ENCODE measurements at regions not wholly inside any gene's neighbourhood (a gene's known extent, or its start where the extent isn't known, plus 50 kb on each side); places are given as distances from the start of the nearest gene placed in this dataset.

DNA sequence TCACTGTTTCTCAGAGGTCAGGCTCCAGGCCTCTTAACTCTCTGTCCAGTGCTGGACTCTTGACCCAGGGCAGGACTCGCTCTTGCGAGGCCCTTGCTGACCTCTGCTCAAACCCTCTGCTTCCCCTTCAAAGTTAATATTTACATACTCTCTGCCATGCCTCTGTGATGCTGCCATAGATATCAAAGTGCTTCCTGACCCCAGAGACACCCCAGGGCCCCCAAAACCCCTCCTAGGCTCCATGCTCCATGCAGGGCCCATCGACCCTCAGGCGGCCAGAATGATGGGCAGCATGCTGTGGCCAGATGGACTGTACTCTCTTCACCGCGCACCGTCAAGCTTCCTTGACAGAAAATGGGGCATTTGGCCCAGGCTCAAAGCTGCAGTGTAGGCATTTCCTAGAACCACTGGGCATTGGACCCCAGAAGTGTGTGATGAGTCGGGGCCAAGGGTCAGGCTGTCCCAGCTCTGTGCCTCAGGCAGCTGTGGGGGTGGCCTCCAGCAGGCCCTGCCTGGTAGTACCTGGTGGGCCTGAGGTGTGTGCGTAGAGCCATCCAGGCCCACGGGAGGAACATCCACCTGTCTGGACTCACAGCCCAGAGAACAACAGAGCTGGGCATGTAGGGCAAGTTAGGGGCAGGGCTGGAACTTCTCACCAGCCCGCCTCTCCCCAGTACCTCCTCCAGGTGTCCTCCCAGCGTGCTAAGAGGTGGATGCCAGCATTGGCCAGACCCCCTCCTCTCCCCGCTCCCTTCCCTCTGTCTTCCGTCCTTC is 142.8 kb downstream of the VEGFA start:
- in situ Hi-C loops (cut with MboI; ENCODE audit: low sequenced_read_pairs), result no loop called here

DNA sequence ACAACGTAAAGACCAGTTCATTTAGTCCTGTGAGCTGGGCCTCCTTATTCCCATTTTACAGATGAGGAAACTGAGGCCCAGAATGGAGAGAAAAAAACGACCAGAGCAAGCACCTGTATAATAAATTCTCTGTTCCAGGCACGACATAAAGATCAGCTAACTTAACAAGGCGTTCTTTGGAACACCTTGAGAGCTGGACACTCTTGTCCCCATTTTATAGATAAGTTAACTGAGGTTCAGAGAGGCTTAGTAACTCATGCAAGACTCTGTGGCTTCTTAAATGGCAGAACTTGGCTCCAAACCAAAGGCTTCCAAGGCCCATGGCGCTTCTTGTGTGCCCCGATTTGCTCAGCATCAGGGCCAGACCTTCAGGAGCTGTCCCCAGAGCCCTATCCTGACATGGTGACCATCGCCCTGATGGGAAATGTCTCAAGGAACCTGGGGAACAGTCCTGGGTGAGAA is 142.1 kb downstream of the VEGFA start:
- in situ Hi-C loops (cut with MboI; ENCODE audit: low sequenced_read_pairs), result no loop called here

DNA sequence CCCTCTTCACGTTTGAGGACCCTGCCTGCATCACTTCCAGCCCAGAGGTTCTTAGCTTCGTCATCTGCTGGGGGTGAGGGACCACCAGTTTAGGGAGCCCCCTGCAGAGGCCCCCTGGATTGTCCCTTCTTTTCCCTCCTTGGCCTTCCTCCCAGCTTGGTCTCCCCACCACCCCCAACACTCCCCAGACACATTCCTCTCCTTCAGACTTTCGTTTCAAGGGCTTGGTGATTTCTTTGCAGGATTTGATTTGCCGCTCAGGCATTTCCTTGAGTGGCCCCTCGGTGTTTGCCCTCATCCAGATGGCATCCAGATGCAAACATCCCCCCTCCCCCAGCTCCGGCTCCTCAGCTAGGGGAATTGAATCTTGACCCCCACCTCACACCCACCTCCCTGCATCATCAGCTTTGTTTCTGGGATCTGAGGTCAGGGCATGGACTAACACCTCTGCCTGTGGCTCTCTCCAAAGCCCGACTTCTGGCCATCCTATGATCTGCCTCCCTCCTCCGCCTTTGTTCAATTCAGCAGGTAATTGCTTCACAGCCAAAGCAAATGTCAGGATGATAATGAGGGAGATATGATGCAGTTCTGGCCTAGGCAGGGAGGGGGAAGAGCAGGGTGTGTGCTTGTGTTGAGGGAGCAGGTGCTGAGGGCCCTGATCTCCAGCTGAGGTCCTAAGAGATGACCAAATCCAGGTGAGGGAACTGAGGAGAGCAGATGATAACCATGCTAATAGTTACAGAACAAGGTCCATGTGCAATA is 141.5 kb downstream of the VEGFA start:
- in situ Hi-C loops (cut with MboI; ENCODE audit: low sequenced_read_pairs), result no loop called here

DNA sequence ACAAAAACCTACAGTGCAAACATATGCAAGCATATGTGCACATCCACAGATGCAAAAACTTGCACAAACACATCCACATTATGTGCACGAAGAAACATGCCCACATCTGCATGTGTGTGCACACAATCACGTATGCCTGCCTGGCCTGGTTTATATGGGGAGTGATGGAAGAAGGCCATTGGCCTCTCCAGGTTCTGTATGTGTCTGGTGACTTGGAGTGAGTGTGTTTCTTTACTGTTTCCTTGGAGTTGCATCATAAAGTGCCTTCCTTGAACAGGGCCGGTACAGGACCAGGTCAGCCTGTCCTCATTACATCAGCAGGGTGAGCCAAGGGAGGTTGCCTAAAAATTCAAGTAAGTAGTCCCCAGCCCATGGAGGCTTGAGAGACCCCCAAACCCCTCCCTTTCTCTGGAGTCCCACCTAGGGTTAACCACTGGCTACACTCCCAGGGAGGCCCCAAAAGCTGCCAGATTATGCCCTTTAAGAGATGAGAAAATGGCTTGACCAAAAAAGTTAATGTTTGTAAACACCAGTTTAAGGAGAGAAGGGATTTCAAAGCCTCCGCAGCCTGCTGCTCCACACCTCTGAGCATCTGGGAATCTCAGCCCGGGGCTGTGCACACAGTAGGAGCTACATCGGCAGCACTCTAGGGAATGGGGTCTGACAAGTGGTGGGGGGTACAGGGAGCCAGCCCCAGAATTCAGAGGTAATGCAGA is 140.8 kb downstream of the VEGFA start:
- in situ Hi-C loops (cut with MboI; ENCODE audit: low sequenced_read_pairs), result no loop called here

DNA sequence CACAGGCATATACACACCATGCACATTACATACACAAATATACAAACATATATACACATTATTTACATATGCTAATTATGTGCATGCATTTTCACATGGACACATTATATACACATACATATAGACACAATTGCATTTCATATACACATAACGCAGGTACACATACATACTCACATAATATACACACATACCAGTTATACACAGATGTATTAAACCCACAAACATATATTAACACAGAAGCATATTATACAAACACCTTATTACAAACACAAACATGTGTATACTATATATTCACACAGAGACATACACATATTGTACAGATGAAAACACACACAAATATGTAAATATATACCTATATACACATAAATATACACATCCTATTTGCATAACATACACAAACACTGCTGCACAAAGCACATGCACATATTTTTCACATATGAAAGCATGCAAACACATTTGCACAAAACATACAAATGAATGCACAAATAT is 140.2 kb downstream of the VEGFA start:
- in situ Hi-C loops (cut with MboI; ENCODE audit: low sequenced_read_pairs), result no loop called here

DNA sequence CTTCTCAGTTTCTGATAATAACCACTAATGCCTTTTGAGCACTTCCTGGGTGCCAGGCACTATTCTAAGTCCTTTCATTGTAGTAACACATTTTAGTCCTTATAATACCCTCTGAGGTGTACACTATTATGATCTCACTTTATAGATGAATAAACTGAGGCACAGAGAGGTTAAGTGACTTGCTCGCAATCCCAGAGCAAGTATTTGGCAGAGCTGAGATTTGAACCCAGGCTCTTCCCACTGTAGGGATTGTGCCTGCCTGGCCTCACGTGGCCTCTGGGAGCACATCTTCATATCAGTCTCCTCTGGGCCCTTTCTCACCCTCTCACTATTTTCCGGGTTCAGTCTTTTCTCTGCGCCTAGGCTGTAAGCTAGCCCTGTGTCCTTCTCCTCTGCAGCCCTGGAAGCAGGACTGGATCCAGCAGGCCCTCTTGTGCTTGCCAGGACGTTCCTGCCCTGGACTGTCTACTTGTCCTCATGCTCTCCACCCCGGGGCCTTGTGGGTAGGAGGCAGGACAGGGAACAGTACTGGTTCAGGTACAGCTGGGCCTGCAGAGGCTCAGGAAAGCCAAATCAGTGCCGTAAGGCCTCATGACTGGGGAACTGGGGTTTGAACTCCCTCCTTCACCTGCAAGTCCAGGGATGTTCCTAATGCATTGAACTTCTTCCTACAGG is 139.6 kb downstream of the VEGFA start:
- in situ Hi-C loops (cut with MboI; ENCODE audit: low sequenced_read_pairs), result no loop called here

DNA sequence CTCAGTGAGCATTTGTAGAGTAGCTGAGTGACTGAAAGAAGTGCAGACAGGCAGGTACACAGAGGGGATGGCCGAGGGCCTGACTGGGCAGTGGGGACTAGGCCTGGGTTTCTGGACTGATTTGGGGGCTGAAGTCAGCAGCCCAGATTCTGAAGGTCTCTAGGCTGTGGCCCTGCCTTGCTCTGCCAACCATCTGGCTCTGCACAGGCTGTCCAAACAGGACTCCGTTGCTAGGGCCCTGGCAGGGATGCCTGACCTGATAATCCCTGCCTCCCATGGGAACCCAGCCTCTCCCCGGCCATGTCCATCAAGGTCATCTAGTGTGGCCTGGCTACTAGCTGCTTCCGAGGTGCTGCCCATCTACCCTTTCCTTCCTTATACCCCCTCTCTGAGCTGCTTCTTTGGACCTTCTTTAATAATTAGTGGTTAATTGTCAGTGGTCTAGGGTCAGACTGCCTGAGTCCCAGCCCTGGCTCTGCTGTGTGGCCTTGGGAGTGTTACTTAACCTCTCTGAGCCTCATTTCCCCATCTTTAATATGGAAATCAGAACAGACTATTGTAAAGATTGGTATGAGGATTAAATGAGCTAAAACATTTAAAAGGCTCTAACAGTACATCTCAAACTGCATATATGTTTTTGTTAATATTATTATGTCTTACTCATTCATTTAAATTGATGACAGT is 137.9 kb downstream of the VEGFA start:
- in situ Hi-C loops (cut with MboI; ENCODE audit: low sequenced_read_pairs), result no loop called here

DNA sequence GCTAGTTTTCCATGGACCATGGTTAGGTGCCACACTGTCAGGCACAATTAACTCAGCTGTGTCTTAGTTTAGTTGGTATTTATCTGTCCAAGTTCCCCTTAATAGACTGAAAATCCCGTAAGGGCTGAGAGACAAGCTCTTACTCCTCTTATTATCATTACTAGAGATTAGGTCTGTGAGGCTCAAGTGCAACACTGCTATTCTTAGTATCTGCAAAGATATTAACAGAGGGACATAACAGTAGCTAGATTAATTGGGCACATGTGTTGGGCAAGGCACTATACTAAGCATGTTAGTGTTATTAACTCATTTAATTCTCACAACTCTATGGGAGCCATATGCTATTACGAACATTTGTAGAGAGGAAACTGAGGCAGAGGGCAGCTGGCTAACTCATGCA is 137.3 kb downstream of the VEGFA start:
- in situ Hi-C loops (cut with MboI; ENCODE audit: low sequenced_read_pairs), result no loop called here

DNA sequence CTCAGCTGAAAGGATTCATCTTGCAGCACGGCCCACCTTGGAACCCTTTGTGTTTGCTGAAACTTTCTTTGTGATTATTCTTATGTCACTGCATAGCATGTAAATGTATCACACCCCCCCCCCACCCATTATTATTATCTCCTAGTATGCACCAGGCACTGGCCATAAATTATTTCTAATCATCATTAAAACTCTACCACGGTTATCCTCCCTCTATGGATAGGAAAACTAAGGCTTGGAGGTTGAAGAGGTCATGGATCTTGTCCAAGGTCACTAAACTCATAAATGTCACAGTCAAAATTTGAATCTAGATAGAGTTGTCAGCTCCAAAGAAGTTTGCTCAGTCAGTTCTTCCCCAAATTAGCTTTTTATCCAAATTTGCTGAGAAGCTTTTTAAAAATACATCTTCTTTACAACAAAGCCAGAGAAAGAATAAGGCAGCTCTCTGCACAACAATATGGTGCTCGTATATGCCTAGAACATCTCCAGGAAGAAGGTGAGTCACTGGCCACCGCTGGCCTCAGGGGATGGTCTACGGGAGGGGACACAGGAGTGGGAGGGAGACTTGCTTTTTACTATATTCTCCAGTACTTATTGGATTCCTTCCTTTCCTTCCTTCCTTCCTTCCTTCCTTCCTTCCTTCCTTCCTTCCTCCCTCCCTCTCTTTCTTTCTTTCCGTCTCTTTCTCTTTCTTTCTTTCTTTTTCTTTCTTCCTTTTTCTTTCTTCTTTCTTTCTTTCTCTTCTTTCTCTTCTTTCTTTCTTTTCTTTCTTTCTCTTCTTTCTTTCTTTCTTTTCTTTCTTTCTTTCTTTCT is 134.5 kb downstream of the VEGFA start:
- in situ Hi-C loops (cut with MboI; ENCODE audit: low sequenced_read_pairs), result no loop called here

DNA sequence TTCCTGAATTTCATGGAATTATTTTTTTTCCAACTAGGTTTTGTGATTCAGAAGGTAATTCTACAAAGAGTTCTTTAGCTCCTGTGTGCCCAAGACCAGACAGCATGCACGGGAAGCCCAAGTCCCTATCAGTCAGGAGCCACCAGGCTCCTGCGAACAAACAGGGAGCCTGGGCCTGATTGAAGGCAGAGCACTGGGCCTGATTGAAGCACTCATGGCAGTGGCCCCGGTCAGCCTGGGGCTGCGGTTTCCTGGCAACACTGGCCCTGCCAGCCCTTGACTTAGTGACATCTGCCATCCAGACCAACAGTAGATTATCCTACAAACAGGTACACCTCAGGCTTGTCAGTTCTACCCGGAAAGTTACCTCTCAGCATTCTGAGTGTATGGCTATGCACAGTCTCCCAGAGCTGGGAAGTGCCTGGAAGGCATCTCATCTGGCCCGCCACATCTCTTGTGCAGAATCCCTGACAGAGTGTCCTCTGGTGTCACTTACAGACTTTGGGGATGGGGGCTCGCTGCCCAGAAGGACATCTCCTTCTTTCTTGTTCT is 133.8 kb downstream of the VEGFA start:
- in situ Hi-C loops (cut with MboI; ENCODE audit: low sequenced_read_pairs), result no loop called here

DNA sequence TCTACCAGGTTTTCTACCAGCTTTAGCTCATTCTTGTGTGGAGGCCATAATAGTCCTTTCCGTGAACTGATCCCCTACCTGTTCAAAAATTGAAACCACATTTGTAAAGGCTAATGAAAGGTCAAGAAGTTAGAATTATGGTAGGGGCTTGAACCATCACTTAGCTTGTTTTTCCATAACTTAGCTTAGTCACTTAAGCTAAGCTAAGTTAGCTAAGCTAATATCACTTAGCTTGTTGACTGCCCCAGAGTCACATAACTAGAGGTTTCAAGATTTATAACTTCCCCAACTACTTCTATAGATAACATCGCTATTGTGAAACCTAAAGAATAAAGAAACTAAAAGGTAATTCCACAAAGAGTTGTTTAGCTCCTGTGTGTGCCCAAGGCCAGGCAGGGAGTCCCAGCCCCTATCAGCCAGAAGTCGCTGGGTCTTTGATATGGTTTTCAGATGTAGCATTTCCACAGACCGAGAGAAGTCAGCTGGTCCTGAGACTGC is 131.8 kb downstream of the VEGFA start:
- in situ Hi-C loops (cut with MboI; ENCODE audit: low sequenced_read_pairs), result no loop called here

DNA sequence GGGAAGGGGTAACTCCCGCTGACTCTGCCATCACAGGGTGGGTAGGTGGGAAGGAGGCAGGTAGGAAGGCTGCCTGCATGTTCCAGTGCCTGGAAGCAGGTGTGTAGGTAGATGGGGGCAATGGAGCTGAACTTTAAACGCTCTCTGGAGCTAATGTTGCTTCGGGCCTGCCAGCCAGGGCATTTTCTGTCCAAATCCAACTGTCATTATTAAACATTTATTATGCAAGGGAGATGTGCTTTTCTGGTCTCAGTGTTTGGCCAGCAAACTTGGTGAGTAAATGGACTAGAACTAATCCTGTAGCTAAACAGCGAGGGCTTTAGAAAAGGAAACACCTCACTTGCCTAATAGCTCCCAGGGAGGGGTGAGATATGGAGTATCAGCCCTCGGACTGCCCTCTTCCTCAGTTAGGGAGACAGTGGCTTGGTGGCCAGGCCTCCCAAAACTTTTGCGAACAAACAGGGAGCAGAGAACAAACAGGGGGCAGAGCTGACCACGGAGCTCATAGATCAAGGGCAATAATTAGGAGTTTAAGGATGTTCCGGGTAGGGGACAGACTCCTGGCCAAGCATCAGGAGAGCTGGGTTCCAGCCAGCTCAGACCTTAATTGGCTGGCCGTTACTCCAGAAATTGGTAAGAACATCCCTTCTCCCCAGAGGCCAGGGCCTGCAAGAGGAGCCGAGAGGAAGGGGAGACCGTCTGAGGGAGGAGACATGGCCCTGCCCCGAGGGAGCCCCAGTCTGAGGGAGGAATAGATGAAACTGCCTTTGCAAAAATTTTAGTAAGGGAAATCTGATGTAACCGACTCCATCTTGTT is 131.1 kb downstream of the VEGFA start:
- in situ Hi-C loops (cut with MboI; ENCODE audit: low sequenced_read_pairs), result no loop called here

DNA sequence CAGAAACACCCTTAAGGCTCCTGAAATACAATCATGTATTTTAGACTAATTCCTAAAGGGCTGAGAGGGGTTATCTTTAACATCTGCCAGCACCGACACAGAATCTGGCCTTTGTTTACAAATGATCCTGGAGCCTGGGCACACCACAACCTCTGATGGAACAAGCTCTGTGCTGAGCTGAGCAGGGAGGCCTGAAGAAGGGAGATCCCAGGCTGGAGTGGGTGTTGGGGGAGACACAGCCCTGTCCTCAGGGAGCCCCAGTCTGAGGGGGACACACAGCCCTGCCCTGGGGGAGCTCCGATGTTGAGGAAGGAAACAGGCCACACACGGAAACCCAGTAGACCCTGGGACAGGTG is 130.5 kb downstream of the VEGFA start:
- in situ Hi-C loops (cut with MboI; ENCODE audit: low sequenced_read_pairs), result no loop called here

DNA sequence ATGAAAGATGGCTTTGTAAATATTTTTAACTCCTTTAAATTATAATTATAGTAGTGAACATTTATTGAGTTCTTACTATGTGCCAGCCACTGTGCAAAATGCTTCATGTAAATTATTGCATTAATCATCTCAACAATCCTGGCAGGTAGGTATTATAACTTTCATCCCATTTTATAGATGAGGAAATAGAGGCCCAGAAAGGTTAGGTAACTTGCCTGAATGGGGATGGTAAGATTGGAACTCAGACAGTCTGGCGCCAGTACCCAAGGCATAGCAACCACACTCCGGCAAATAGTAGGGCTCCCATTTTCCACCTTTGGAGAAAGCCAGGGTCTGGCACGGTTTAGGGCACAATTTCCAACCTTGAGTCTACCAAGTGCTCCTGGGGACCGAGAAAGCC is 129.8 kb downstream of the VEGFA start:
- in situ Hi-C loops (cut with MboI; ENCODE audit: low sequenced_read_pairs), result no loop called here

DNA sequence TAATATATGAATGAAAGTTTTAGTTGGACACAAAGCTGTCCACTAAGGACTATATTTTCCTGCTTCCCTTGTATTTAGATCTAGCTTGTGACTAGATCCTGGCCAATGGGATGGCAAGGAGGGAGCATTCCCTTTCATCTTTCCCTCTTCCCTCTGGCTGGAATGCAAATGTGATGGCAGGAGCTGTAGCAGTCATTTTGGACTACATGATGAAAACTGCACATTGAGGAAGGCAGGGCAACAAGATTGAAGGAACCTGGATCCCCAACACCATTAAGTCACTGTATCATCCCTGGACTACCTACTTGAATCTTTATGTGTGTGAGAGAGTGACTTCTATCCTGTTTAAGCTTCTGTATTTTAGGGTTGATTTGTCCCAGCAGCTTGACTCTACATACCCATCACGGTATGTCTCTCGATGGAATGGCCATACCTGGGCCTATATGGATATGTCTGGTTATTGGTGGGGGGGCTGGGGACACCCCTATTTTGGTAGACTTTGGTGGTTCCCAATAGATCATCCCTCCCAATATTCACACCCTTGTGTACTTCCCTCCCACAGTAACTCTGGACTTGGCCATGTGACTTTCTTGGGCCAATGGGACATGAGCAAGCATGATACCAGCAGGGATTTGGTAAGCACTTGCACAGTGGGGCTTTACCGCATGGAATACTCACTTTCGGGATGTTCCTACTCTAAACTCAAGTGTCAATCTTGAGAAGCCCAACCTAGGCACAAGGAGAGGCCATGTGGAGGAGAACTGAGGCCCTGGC is 128.5 kb downstream of the VEGFA start:
- in situ Hi-C loops (cut with MboI; ENCODE audit: low sequenced_read_pairs), result no loop called here

DNA sequence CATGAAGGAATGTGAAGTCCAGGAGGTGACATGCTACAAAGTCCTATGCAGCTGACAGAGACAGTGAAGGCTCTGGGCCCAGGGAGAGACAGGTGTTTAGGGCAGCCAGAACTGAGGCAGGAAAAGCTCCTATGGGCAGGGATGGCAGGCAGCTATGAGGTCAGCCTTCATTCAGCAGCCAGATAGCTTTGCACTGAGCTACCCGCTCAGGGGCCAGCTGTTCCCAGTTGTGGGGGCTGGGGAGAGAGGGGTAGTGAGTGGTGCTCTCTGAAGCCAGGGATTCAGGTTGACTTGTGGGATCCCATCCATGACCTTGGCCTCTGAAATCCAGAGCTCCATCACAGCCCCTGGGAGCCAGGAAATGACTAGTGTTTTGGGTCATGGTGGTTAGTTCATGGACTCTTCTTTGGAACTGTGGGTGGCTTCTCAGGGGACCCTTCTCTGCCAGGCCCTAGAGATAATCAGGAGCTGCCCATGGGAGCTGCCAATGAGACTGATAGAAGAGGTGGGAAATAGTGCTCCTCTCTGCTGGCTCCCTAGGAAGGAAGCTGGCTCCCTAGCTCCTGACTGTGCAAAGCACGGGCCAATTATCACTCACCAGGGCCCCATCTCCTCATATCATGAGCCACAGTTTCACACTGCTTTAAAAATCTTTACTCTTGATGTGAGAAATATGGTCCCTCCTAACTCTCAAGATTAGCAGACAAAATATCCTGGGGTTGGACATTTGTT is 127.7 kb downstream of the VEGFA start:
- in situ Hi-C loops (cut with MboI; ENCODE audit: low sequenced_read_pairs), result no loop called here

All from HL-60/S4 (cell line).